GM19238 (cell line): ENCODE measurements at regions not wholly inside any gene's neighbourhood (a gene's known extent, or its start where the extent isn't known, plus 50 kb on each side); places are given as distances from the start of the nearest gene placed in this dataset.

Experiments used
- DNase-seq: peaks from one replicate; pipeline ENCODE4 v3.0.0; 2011; ENCODE audit warnings: low spot score; ENCODE audit not compliant: insufficient read length

- no peak for DNase-seq
These were observed 106.5 kb downstream of the CDH26 start for GRCh38 chr20:60064554-60065196.

DNA sequence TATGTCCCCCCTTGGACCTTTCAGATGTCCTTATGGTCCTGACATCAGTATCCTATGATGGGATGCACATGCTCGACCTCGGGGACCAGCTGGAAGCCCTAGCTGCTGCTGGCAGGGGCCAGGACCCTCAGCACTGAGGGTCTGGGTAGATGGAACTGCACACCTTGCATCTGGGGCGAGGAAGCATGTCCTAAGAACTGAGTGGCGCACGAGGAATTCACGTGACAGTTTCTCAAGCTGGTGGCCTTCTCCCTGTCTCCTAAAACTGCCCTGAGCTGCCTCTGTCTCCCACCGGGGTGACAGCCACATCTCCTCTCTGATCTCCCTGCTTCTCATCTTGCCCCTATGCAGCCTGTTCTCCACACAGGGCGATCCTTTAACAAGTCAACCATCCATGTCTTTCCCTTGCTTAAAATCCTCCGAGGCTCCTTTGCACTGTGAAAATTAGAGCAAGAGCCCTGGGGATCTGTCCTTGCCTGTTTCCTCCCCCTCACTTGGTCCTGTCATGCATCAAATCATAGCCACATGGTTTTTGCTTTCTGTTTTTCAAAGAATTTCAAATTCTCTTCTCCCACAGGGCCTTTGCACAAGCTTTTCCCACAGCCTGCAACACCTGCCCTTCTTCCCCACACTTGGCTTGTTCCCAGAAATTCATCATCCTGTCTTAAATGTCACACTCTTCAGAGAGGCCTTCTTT lies 107.7 kb downstream of the CDH26 start:
- no peak for DNase-seq

GRCh38 chr20:60066438-60066823 lies 108.2 kb downstream of the CDH26 start:
- no peak for DNase-seq

DNA sequence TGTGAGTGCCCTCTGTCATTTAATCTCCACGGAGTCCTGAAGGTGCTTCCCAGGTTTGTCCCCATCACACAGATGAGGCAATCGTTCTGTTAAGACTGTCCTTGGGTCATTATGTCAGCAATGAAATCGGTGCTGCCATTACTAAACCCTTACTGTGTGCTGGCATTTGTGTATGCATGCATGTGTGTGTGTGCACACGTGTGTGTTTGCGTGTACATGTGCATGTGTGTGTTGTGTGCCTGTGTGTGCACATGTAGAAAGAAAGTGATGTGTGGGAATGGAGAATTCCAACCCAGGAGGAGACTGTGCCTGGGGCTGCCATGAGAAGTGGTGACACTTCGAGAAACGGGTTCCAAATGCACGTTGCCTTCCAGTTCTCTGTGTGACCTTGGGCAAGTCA lies 110.3 kb downstream of the CDH26 start:
- DNase-seq, result no peak

GRCh38 chr20:60069656-60070055 lies 111.4 kb downstream of the CDH26 start:
- no peak for DNase-seq

- DNase-seq, result no peak
These were observed 112.6 kb downstream of the CDH26 start for GRCh38 chr20:60070791-60071190.

- no peak for DNase-seq
These were observed 113.7 kb downstream of the CDH26 start for GRCh38 chr20:60071965-60072364.

DNA sequence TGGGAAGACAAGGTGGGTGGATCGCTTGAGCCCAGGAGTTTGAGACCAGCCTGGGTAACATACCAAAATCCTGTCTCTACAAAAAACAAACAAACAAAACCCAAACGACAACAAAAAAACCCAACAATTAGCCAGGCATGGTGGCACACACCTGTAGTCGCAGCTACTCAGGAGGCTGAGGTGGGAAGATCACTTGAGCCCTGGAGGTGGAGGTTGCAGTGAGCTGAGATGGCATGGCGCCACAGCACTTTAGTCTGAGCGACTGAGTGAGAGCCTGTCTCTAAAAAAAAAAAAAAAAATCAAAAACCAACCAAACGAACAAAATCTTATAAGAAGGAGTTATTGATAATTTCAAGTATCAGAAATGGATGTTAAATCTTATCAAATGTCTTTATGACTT lies 114.9 kb downstream of the CDH26 start:
- no peak for DNase-seq

DNA sequence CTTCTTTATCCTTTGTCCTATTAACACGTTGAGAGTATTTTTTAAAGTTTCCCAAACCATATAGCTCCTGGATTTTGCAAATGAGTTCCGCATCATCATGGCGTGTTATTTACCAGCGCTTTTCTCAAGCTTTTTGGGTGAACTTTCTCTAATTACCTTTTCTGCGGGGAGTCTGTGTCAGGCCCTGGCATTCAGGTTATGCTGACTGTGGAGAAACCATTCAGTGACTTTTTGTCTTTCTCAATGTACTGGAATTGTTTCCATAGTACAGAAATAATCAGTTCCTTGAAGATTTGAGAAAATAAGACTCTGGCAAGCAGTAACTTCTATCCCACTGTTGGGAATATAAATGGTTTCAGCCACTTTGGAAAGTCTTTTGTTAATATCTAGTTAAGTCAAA lies 115.3 kb downstream of the CDH26 start:
- DNase-seq, result no peak

DNA sequence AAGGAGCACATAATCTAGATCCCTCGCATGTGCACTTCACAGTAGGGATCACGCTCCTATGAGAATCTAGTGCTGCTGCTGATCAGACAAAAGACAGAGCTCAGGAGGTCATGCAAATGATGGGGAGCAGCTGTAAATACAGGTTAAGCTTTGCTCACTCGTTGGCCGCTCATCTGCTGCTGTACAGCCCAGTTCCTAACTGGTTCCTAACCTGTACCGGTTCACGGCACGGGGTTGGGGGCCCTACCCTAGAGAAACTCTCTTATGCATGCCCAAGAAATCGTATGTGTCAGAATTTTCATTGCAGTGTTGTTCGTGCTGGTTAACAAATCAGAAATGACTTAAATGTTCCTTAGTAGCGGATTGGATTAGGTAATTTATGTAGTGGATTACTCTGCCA lies 116.1 kb downstream of the CDH26 start:
- DNase-seq, result no peak

DNA sequence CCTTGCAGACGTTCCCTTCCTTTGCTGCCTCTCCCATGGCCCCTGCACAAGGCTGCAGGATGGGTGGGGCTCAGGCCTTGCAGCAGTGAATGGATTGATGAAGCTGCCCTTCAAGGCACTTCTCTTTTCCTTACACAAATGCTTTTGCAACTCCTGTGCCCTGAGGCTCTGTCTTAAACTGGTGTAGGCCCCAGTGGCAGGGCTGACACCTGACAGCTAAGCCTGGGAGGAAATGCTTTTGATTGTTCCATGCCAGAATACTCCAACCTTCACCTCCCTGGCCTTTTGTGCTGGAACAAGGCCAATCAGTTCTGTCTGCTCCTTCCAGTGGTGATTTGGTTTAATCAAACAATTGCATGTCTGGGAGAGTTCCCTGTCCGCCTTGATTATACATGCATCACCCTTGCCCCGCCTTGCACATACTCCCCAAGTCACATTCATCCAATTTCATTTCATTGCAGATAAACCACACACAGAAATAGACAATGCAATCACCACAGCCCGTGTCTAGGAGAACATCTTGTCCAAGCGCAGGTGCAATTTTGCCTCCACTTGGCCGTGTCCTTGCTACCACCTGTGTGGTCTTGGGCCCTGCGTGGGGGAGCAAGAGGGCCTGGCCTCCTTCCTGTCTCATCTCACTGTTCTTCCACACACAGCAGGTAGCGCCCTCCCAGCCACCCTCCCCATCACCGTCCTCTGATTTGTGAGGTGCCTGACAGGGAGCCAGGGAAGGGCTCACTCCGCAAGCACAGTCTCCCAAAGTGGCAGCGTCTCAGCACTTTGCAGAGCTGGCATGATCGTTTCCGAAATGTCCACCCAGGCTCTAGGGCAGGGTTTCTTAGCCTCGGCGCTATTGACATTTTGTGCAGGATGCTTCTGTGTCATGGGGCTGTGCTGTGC lies 120.4 kb downstream of the CDH26 start:
- DNase-seq, result no peak

DNA sequence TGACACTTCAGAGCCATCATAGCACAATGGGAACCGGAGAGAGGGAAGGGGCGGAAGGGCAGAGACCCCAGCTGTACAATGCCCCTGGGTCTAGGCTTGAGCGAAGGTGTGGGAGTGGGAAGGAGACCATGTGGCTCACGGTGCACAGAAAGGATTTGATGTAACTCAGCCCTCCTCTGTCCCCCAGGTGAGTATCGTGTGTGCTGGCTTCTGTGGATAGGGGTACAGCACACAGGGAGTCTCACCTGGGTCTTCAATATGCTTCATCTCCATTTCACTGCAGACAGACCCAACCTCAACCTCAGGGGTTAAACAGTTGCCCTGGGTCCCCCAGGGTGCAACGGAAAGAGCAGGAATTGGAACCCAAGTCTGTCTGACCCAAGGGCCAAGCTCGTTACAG lies 122.2 kb downstream of the CDH26 start:
- no peak for DNase-seq

GRCh38 chr20:60085551-60086132 lies 127.4 kb downstream of the CDH26 start:
- DNase-seq, result no peak

DNA sequence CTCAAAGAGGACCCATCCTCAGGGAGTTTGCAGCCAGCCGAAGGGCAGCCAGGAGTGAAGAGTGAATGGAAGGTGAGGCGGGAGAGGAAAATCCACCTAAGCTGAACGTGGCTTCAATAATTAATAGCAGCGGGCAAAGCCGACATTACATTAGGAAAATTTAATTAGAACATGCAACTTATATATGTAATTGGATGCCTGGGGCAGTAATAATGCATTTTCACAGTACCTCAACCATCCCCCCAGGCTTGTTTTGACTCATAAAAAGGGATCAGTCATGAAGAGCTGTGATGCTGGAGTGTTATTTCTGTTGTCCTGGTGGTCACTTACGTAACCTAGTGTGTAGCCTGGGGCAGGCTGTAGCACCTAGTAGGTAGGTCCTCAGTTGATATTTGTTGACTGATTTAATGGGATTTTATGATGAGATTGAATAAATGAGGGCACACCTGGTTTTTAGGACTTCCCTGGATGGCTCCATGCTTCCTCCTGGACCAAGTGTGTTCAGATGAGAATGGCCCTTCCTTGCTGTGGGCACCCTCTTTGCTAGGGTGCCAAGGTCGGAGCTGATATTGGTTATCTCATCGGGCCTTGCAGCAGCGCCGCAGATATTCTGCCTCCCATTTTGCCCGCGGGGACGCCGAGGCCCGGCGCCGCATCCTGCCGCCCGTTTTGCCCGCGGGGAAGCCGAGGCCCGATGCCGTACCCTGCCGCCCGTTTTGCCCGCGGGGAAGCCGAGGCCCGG lies 128.8 kb downstream of the CDH26 start:
- DNase-seq, result no peak

GRCh38 chr20:60087563-60088105 lies 129.4 kb downstream of the CDH26 start:
- no peak for DNase-seq

DNA sequence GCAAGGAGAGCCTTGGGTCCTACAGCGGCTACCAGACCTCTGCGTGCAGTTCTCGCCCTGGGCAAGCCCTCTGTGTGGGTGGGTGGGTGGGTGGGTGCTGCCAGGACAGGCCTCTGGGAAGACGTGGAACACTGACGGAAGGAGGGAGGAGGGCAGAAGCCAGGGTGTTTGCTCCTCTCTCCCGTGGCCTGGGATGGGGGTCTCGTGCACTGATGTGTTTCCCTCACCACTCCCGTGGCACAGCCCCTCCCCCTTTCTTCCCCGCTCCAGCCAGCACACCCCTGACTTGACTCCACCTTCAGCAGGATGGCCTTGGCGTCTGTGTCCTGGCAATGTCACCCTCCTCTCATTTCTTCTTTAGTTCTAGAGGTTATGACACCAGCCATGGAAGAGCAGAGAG lies 130.0 kb downstream of the CDH26 start:
- DNase-seq, result no peak

- DNase-seq, result no peak
These were observed 132.4 kb downstream of the CDH26 start for GRCh38 chr20:60090631-60091030.

- DNase-seq, result no peak
These were observed 133.1 kb downstream of the CDH26 start for GRCh38 chr20:60091305-60091704.

- no peak for DNase-seq
These were observed 133.6 kb downstream of the CDH26 start for GRCh38 chr20:60091861-60092260.

DNA sequence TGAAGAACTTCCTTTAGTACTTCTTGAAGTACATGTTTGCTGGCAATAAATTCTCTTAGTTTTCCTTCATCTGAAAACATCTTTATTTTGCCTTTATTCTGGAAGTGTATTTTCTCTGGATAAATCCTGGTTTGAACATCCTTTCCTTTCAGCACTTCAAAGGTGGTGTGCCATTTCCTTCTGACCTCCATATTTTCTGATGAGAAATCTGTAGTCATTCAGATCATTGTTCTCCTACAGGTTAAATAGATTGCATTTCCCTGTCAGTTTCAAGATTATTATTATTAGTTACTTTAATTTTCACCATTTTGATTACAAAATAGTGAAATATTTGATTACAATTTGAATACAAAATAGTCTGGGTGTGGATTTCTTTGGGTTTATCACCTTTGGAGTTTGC lies 134.5 kb downstream of the CDH26 start:
- no peak for DNase-seq

DNA sequence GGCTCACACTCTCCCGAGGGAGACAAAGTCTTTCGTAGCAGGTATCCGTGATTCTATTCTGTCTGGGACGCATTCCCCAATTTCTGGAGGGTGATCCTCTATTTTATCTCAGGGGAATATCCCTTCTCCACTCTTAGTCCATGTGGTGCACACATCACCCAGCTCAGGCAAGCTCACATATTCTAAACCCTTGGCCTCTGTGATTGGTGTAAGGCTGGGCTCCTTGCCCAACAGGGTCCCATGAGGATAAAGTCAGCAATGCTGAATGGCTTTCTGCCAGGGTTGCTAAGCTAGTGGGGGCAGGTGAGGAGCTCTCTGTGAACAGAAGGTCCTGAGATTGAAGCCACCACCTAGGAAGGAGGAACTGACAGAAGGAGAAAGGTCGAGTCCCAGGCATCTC lies 137.2 kb downstream of the CDH26 start:
- no peak for DNase-seq
